ENCODE measurements at regions not wholly inside any gene's neighbourhood (a gene's known extent, or its start where the extent isn't known, plus 50 kb on each side); places are given as distances from the start of the nearest gene placed in this dataset.
"Not testable (repeated sequence)": the region's sequence is repeated elsewhere in the genome, so short reads cannot be mapped to it uniquely, and the experiment has no call there.

- peak; percentile 29 for DNase-seq
Observed at GRCh38 chr1:195908121-195908520, 700.1 kb downstream of the KCNT2 start.

GRCh38 chr1:195903203-195903602, 705.0 kb downstream of the KCNT2 start:
- no peak for DNase-seq

- DNase-seq, result no peak
Observed at GRCh38 chr1:195902779-195903178, 705.5 kb downstream of the KCNT2 start.

GRCh38 chr1:195899762-195900352, 708.4 kb downstream of the KCNT2 start:
- peak; percentile 33 for DNase-seq

GRCh38 chr1:195898924-195899323, 709.3 kb downstream of the KCNT2 start:
- peak; percentile 77 for DNase-seq

- no peak for DNase-seq
Observed at GRCh38 chr1:195898373-195898772, 709.9 kb downstream of the KCNT2 start.

- DNase-seq, result peak; percentile 32
Observed at GRCh38 chr1:195897076-195897475, 711.2 kb downstream of the KCNT2 start.

GRCh38 chr1:195894411-195894810, 713.8 kb downstream of the KCNT2 start:
- DNase-seq, result no peak

- DNase-seq, result no peak
Observed at GRCh38 chr1:195886000-195886399, 722.2 kb downstream of the KCNT2 start.

- DNase-seq, result no peak
Observed at GRCh38 chr1:195878478-195878877, 729.8 kb downstream of the KCNT2 start.

- no peak for DNase-seq
Observed at GRCh38 chr1:195876792-195877191, 731.4 kb downstream of the KCNT2 start.

- DNase-seq, result peak; percentile 24
Observed at GRCh38 chr1:195872376-195872775, 735.9 kb downstream of the KCNT2 start.

GRCh38 chr1:195867638-195868037, 740.6 kb downstream of the KCNT2 start:
- DNase-seq, result peak; percentile 13

- DNase-seq, result peak; percentile 77
Observed at GRCh38 chr1:195866781-195867222, 741.4 kb downstream of the KCNT2 start.

- DNase-seq, result peak; percentile 2
Observed at GRCh38 chr1:195866091-195866780, 742.0 kb downstream of the KCNT2 start.

GRCh38 chr1:195851804-195852203, 756.4 kb downstream of the KCNT2 start:
- no peak for DNase-seq

- no peak for DNase-seq
Observed at GRCh38 chr1:195851016-195851601, 757.1 kb downstream of the KCNT2 start.

- DNase-seq, result no peak
Observed at GRCh38 chr1:195849180-195849579, 759.1 kb downstream of the KCNT2 start.

- not testable (repeated sequence) for DNase-seq
Observed at GRCh38 chr1:195847957-195848875, 760.0 kb downstream of the KCNT2 start.

- DNase-seq, result no peak
Observed at GRCh38 chr1:195831789-195832188, 776.5 kb downstream of the KCNT2 start.

GRCh38 chr1:195828325-195828724, 779.9 kb downstream of the KCNT2 start:
- DNase-seq, result no peak

- no peak for DNase-seq
Observed at GRCh38 chr1:195820925-195821324, 787.3 kb downstream of the KCNT2 start.

- peak; percentile 27 for DNase-seq
Observed at GRCh38 chr1:195806060-195806459, 802.2 kb downstream of the KCNT2 start.

Measured in hematopoietic multipotent progenitor cell treated with erythropoietin and hydrocortisone succinate and interleukin-3 and kit ligand, for 6 days (in vitro differentiated cells).